Skeletal muscle satellite cell (primary cell): ENCODE measurements at regions not wholly inside any gene's neighbourhood (a gene's known extent, or its start where the extent isn't known, plus 50 kb on each side); places are given as distances from the start of the nearest gene placed in this dataset.

Experiments
- H3K27me3 ChIP-seq: 2 replicates; pipeline ENCODE4 v1.7.0; 2013; ENCODE audit warnings: low read length; ENCODE audit not compliant: control insufficient read depth, insufficient read depth
- H3K36me3 ChIP-seq: 2 replicates; pipeline ENCODE4 v1.7.0; 2013; ENCODE audit warnings: mild to moderate bottlenecking, control low read depth, low read length; ENCODE audit not compliant: insufficient read depth
- H3K4me1 ChIP-seq: 2 replicates; pipeline ENCODE4 v1.7.0; 2013; ENCODE audit warnings: low read length; ENCODE audit not compliant: control insufficient read depth, insufficient read depth
- H3K4me2 ChIP-seq: 2 replicates; pipeline ENCODE4 v1.7.0; 2013; ENCODE audit warnings: mild to moderate bottlenecking, low read length
- H3K4me3 ChIP-seq: 2 replicates; pipeline ENCODE4 v1.7.0; 2013; ENCODE audit warnings: low read length
- H3K9ac ChIP-seq: 2 replicates; pipeline ENCODE4 v1.7.0; 2013; ENCODE audit warnings: mild to moderate bottlenecking, low read depth, low read length, moderate library complexity
- H3K9me3 ChIP-seq: replicated peaks from 2 replicates; pipeline ENCODE4 v1.7.0; 2013; ENCODE audit warnings: mild to moderate bottlenecking, control low read depth, low read length

DNA sequence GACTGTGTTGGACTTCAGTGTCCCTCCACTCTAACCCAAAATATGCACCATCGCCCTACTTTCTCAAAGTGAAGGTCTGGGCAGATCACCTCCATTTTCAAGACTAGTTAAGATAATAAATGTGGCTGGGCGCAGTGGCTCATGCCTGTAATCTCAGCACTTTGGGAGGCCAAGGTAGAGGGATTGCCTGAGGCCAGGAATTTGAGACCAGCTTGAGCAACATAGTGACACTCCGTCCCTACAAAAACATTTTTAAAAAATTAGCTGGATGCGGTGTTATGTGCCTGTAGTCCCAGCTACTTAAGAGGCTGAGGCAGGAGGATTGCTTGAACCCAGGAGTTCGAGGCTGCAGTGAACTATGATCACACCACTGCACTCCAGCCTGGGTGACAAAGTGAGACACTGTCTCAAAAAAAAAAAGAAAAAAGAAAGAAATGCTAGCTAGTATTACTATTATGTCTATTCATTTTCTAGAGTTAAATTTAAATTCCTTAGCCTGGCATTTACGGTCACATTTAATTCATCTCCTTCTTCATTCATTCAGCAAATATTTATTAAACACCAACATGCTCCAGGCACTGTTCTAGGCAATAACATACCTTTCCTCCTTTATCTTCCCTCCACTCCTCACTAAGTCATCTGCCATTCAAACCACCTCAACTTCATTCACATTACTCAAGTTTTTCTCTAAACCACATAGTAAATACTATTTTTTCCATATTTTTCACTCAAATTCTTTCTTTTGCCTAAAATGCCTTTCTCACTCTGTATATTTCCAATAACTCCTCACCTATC is 96.1 kb upstream of the XYLT1 start:
- Histone ChIP-seq H3K9ac (no peak overlapping the region), H3K4me2 (no peak overlapping the region), H3K9me3 (no peaks in the 10 kb centered on the region), H3K4me3 (no peak overlapping the region), H3K36me3 (no peaks in the 10 kb centered on the region), H3K27me3 (peaks cover 32% of the 10 kb centered on the region), H3K4me1 (no peaks in the 10 kb centered on the region)

DNA sequence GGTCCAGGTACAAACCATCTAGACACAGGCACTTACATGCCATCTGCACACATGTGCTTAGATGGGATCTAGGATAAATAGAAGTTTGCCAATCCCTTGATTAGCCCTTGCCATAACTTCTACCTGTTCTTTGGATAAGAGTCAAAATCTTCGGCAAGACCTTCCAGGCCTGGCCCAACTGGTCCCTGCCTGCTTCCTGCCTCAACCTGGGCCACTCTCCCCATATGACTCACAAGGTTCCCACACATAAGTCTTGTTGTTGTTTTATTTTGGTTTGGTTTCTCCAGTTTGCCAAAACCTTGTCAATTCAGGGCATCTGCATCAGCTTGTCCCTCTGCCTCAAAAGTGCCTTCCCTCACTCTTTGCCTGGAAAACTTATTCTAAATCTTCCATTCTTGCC is 95.3 kb upstream of the XYLT1 start:
- no peak overlapping the region for H3K4me2 ChIP-seq
- H3K9ac ChIP-seq, result no peak overlapping the region
- peaks cover 31% of the 10 kb centered on the region for H3K27me3 ChIP-seq
- no peaks in the 10 kb centered on the region for H3K9me3 ChIP-seq
- no peaks in the 10 kb centered on the region for H3K4me1 ChIP-seq
- no peak overlapping the region for H3K4me3 ChIP-seq
- H3K36me3 ChIP-seq, result no peaks in the 10 kb centered on the region

DNA sequence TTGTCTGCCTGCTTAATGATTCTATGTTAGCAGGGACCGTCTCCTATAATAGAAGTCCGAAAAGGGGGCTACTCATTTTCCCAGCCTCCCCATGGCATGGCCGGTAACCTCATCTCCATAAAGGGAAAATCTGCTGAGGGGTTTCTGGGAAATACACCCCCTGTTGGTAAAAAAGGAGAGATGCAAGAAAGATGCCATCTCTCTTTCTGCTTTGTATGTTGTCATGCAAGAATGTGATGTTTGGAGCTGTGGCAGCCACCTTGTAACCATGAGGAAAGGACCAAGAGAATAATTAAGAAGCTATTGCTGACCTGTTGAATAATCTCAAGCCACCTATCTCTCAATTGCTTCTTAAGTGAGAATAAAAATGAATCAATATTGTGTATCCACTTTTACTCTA is 94.8 kb upstream of the XYLT1 start:
- no peaks in the 10 kb centered on the region for H3K36me3 ChIP-seq
- no peak overlapping the region for H3K9ac ChIP-seq
- H3K4me3 ChIP-seq, result no peak overlapping the region
- no peak overlapping the region for H3K4me2 ChIP-seq
- no peaks in the 10 kb centered on the region for H3K4me1 ChIP-seq
- peaks cover 33% of the 10 kb centered on the region for H3K27me3 ChIP-seq
- H3K9me3 ChIP-seq, result no peaks in the 10 kb centered on the region

DNA sequence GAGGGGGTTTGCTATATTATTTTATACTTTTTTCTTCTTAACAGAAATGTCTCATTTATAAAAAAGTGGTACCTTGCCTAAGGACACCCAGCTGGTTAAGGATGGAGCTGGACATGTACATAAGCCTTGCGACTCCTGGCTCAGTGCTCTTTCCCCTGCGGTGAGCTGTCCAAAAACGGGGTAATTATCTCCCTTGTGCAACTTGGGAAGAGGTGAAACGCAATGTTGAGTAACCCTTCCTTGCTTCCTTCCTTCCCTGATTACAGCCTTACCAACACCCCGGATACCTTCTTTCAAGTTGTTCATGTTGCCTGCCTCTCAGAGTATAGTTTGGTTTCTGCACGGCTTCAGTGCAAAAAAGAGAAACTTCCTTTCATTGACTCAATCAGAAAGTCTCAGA is 94.1 kb upstream of the XYLT1 start:
- Histone ChIP-seq H3K9ac (no peak overlapping the region), H3K27me3 (peaks cover 26% of the 10 kb centered on the region), H3K4me2 (no peak overlapping the region), H3K9me3 (no peaks in the 10 kb centered on the region), H3K4me1 (no peaks in the 10 kb centered on the region), H3K36me3 (no peaks in the 10 kb centered on the region), H3K4me3 (no peak overlapping the region)

DNA sequence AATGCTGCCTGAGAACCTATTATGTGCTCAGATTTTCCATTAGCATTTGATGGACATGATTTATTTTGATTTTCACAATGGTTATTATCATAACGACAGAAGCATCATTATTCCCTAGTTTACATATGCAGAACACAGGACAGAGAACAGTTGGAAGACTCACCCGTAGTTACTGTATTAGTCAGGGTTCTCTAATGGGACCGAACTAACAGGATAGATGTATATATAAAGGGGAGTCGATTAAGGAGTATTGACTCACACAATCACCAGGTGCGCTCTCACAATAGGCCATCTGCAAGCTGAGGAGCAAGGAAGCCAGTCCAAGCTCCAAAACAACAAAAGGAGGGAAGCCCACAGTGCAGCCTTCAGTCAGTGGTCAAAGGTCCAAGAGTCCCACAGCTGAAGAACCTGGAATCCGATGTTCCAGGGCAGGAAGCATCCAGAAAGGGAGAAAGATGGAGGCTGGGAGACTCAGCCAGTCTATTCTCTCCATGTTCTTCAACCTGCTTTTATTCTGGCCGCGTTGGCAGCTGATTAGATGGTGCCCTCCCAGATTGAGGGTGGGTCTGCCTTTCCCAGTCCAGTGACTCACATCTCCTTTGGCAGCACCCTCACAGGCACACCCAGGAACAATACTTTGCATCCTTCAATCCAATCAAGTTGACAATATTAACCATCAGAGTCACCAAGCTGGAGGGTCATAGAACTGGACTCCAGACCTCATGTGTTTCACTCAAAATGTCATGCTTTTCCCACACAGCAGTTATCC is 92.7 kb upstream of the XYLT1 start:
- Histone ChIP-seq H3K9ac (no peak overlapping the region), H3K4me2 (no peak overlapping the region), H3K4me1 (no peaks in the 10 kb centered on the region), H3K9me3 (no peaks in the 10 kb centered on the region), H3K27me3 (peaks cover 21% of the 10 kb centered on the region), H3K36me3 (no peaks in the 10 kb centered on the region), H3K4me3 (no peak overlapping the region)

DNA sequence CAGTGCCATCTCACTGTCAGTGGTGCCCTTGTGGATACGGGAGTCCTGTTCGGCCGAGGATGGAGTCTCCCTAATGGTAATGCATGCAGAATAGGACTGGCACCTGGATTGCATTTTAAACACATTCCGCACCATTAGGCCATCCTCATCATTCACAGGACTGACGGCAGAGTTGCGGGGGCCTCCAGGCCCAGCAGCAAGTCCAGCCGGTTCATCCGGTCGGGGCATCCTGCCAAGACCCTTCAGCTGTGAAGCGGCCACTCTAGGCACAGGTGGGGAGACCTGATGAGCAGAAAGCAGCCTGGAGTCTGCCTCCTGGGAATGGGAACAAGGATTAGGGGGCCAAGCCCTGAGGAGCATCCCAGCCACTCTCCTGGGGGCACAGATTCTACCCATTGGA is 90.3 kb upstream of the XYLT1 start:
- Histone ChIP-seq H3K4me3 (no peak overlapping the region), H3K27me3 (peaks cover 22% of the 10 kb centered on the region), H3K9ac (no peak overlapping the region), H3K4me1 (peaks cover 5% of the 10 kb centered on the region), H3K36me3 (no peaks in the 10 kb centered on the region), H3K9me3 (no peaks in the 10 kb centered on the region), H3K4me2 (no peak overlapping the region)

DNA sequence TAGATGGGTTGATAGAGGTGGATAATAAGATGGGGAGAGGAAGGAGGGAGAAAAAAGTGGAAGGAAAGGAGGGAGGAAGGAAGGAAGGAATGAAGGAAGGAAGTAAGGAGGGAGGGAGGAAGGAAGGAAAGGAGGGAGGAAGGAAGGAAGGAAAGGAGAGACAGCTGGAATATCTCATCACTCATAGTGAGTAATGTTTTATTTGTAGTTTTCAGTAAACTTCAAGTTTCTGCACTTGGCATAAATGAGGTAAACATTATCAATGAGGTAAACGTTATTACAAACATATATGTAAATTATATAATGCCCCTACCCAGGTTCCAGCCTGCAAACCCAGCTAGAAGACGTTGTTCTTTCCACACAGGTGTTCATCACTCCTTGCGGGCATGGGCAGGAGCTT is 89.8 kb upstream of the XYLT1 start:
- H3K9ac ChIP-seq, result no peak overlapping the region
- H3K36me3 ChIP-seq, result no peaks in the 10 kb centered on the region
- peaks cover 7% of the 10 kb centered on the region for H3K4me1 ChIP-seq
- H3K4me3 ChIP-seq, result no peak overlapping the region
- no peaks in the 10 kb centered on the region for H3K9me3 ChIP-seq
- peaks cover 20% of the 10 kb centered on the region for H3K27me3 ChIP-seq
- no peak overlapping the region for H3K4me2 ChIP-seq

DNA sequence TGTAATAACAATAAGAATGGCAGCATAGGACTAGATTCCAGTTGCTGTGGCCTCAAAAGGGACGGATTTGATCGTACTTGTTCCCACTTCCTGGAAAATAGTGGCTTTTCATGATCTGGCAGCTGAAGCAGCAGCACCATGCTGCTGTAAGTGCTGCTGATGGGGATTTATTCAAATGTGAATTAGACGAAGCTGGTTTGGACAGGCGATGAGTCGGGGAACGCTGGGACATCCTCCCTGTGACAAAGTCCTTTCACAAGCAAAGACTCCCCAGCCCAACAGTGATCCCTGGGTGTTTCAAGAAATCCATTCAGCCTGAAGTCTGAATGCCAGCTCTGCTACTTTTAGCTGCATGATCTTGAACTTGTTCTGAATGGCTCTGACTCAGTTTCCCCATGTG is 88.6 kb upstream of the XYLT1 start:
- Histone ChIP-seq H3K4me2 (no peak overlapping the region), H3K9me3 (no peaks in the 10 kb centered on the region), H3K27me3 (peaks cover 20% of the 10 kb centered on the region), H3K4me1 (peaks cover 18% of the 10 kb centered on the region), H3K4me3 (no peak overlapping the region), H3K9ac (no peak overlapping the region), H3K36me3 (no peaks in the 10 kb centered on the region)

DNA sequence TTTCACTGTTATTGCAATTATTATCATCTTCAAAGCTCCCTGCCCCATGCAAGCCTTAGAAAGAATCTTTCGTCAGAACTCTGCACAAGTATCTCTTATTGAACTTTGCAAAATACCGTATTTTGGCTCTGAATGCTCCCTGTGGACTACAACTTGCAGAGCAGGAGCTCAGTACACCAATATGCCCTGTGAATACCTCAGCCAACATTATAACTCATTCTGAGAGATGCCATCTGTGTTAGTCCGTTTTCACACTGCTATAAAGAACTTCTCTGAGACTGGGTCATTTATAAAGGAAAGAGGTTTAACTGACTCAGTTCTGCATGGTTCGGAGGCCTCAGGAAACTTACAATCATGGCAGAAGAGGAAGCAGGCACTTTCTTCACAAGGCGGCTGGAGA is 87.2 kb upstream of the XYLT1 start:
- H3K9ac ChIP-seq, result no peak overlapping the region
- H3K4me3 ChIP-seq, result no peak overlapping the region
- peaks cover 20% of the 10 kb centered on the region for H3K4me1 ChIP-seq
- H3K9me3 ChIP-seq, result no peaks in the 10 kb centered on the region
- no peaks in the 10 kb centered on the region for H3K36me3 ChIP-seq
- H3K27me3 ChIP-seq, result peaks cover 16% of the 10 kb centered on the region
- no peak overlapping the region for H3K4me2 ChIP-seq

DNA sequence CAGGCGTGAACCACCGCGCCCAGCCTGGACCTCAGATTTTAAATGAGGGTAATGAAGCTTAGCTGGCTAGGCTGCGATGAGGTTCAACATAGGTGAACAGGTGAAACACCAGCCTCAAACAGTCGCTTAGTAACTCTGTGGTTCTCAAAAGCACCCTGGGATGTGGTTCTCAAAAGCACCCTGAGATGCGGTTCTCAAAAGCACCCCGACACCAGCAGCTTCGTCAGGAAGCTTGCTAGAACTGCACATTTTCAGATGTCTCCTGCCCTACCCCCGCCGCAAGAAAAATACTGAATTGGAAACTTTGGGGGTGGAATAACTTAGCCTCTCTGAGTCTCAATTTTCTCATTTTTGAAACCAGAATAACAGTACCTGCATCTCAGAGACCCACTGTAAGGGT is 86.7 kb upstream of the XYLT1 start:
- H3K9me3 ChIP-seq, result no peaks in the 10 kb centered on the region
- no peak overlapping the region for H3K4me3 ChIP-seq
- peaks cover 20% of the 10 kb centered on the region for H3K4me1 ChIP-seq
- no peak overlapping the region for H3K4me2 ChIP-seq
- H3K27me3 ChIP-seq, result peaks cover 16% of the 10 kb centered on the region
- no peaks in the 10 kb centered on the region for H3K36me3 ChIP-seq
- no peak overlapping the region for H3K9ac ChIP-seq

DNA sequence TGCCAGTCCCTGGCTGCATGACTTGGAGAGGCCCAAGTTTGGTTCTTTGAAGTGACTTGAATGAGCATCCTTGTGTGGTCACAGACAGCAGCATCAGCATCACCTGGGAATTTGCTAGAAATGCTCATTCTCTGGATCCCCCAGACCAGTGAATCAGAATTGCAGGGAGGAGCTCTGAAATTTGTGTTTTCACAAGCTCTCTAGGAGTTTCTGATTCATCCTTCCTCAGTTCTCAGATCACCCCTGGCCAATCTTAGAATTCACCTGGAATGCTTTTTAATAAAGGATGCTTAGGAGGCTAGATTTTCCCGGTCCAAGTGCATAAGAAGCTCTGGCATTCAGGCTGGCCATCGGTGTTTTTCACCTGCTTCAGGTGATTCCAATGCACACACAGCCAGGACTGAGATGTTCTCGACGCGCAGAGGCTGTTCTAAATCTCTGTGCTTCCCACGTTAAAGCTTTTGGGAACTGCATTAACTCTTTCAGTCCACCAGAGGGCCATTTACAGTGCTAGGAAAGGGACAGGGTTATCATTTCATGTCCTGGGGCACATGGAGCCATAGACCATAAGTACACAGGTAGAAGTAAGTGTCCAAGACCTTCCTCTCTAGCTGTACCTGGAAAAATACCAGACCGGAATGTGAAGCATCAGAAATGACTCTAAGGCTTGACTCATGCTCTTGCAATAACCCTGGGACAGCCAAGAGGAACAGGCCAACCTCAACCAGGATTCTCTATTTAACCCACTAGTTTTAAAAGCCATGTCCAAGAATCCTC is 85.7 kb upstream of the XYLT1 start:
- no peaks in the 10 kb centered on the region for H3K9me3 ChIP-seq
- H3K36me3 ChIP-seq, result no peaks in the 10 kb centered on the region
- H3K4me3 ChIP-seq, result no peak overlapping the region
- H3K4me2 ChIP-seq, result no peak overlapping the region
- H3K27me3 ChIP-seq, result peaks cover 16% of the 10 kb centered on the region
- H3K4me1 ChIP-seq, result peaks cover 22% of the 10 kb centered on the region
- no peak overlapping the region for H3K9ac ChIP-seq
